ENCODE measurements at regions not wholly inside any gene's neighbourhood (a gene's known extent, or its start where the extent isn't known, plus 50 kb on each side); places are given as distances from the start of the nearest gene placed in this dataset.
"Not testable (repeated sequence)": the region's sequence is repeated elsewhere in the genome, so short reads cannot be mapped to it uniquely, and the experiment has no call there.

DNA sequence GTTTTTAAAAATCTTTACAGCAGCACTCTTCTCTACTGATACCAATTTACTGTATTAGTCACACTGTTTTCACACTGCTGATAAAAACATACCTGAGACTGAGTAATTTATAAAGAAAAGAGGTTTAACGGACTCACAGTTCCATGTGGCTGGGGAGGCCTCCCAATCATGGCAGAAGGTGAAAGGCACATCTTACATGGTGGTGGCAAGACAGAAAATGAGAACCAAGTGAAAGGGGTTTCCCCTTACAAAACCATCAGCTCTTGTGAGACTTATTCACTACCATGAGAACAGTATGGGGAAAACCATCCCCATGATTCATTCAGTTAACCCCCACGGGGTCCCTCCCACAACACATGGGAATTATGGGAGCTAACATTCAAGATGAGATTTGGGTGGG is 481.9 kb upstream of the TLE4 start:
- DNase-seq (ENCODE audit: low spot score), result not testable (repeated sequence)

- DNase-seq (ENCODE audit: low spot score), result not testable (repeated sequence)
These were observed 468.5 kb upstream of the TLE4 start for GRCh38 chr9:79103257-79103656.

- no peak for DNase-seq (ENCODE audit: low spot score)
These were observed 467.5 kb upstream of the TLE4 start for GRCh38 chr9:79104216-79104615.

DNA sequence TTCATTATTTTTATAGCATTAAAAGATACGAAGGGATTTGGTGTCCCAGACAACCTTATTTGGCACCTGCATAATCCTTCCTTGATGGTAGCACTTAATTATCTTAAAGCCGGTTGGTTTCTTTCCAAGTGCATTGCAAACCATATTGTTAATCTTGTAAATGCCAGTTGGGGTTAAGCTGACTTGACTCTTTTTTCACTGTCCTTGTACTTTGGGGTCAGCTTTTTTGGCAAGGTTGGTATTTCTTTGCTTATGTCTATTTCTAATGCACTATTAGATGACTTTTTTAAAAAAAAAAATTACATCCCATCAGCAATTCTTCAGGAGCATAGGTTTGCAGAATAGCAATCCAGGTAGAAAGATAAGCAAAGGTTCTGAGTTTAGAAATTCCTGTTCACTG is 466.8 kb upstream of the TLE4 start:
- DNase-seq (ENCODE audit: low spot score), result no peak

DNA sequence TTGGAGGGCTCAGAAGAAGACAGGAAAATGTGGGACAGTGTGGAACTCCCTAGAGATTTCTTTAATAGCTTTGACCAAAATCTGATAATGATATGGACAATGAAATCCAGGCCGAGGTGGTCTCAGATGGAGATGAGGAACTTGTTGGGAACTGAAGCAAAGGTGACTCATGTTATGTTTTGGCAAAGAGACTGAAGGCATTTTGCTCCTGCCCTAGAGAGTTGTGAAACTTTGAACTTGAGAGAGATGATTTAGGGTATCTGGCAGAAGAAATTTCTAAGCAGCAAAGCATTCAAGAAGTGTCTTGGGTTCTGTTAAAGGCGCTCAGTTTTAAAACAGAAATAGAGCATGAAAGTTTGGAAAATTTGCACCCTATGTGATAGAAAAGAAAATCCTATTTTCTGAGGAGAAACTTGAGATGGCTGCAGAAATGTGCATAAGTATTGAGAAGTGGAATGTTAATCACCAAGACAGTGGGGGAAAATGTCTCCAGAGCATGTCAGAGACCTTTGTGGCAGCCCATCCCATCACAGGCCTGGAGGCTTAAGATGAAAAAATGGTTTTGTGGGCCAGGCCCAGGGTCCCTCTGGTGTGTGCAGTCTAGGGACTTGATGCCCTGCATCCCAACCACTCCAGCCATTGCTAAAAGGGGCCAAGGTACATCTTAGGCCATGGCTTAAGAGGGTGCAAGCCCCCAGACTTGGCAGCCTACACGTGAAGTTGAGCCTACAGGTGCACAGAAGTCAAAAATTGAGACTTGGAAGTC is 463.7 kb upstream of the TLE4 start:
- DNase-seq (ENCODE audit: low spot score), result no peak

DNA sequence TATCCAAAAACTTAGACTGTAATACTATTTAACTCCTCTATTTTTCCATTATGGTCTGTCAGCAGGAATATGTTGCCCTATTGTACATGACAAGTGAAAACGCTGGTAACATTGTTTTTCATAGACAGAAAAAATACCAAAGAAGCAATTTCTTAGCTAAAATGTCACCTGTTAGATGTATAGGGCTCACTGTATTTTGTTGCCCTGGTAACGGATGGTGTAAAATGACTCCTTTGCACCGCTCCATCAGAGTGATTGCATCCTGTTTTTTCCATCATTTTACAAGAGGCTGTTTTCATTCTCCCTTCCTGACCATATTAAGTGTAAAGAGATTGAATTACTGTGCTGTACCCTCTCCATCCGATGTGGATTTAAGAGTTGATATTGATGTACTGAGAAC is 460.1 kb upstream of the TLE4 start:
- DNase-seq (ENCODE audit: low spot score), result no peak

GRCh38 chr9:79115176-79115575 is 456.6 kb upstream of the TLE4 start:
- no peak for DNase-seq (ENCODE audit: low spot score)

DNA sequence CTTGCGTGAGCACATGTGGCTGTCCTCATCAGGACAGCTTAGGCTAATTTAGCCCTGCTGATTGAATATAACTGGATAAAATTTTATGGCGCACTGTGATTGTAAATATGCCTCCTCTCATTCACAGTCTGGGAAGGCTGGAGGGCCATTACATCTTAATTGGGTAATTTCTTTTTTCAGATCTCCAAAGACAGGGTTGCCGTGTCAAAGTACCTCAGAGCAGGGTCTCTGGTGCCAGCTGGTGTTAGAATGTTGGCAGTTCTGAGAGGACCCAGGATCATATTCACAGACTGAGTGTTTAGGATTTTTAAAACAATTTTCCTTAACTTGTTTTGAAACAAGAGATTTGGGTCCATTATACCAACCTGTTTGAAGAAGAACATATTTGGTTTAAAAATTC is 455.7 kb upstream of the TLE4 start:
- no peak for DNase-seq (ENCODE audit: low spot score)

DNA sequence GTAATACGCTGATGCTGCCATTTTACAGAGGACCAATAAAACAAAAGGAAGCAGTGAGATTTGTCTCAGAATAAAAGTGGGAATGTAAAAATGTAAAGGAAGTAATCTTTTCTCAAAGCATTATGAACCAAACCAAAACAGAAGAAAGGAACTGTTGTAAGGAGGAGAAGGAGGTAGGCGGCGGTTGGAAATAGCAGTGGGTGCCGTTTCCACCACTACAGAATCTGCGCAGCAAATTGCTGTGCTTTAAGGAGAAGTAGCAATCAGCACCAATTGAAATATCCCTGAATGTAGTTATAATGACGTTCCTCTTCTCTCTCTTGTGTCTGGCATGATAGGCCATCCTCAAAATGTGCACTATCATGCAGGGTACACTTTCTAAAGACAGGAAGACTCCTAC is 455.1 kb upstream of the TLE4 start:
- DNase-seq (ENCODE audit: low spot score), result no peak

GRCh38 chr9:79120533-79120932 is 451.2 kb upstream of the TLE4 start:
- no peak for DNase-seq (ENCODE audit: low spot score)

DNA sequence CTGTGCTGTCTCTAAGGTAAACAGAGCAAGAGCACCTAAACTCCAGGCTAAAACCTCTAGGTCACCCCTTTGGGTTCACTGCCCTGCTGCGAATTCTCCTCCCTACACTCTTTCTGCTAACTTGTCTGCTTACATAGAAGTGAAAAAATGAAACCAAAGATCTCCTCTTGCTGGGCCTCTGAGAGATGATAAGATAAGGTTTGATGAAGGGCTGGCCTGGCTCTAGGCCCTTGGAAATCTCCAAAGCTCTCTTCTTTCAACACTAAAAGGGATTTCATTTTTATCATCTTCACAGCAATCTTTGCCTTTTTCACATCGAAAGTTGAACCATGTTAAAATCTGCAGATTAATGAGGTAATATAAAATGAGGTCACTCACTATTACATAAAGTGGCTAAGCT is 450.8 kb upstream of the TLE4 start:
- no peak for DNase-seq (ENCODE audit: low spot score)

- no peak for DNase-seq (ENCODE audit: low spot score)
These were observed 448.4 kb upstream of the TLE4 start for GRCh38 chr9:79123415-79123814.

GRCh38 chr9:79127661-79128060 is 444.1 kb upstream of the TLE4 start:
- DNase-seq (ENCODE audit: low spot score), result no peak

DNA sequence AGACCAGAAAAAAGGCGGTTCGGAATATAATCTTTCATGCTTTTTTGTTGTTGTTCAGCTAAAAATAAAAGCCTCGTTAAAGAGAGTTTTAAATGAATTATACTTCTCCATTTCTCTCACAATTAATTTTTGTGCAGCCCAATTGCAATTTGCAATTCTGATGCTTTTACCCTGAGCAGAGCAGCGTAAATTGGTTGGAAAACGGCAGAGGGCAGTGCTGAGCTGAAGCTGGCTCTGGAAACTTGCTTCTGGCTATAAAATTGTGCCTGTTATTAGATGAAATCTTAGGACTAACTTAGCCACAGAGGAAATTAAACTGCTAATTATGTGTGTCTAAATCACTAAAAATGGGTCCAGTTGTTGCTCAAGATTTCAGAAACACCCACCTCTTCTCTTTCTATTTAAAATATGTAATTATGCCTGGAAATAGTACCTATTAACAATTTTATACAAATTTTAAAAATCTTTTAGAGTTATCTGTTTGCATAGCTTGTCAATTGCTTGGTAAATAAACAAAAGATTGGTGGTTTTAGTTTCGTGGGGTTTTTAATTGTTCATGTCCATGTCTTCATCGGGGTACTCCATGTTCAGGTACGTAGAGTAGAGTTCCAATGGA is 441.8 kb upstream of the TLE4 start:
- DNase-seq (ENCODE audit: low spot score), result no peak

DNA sequence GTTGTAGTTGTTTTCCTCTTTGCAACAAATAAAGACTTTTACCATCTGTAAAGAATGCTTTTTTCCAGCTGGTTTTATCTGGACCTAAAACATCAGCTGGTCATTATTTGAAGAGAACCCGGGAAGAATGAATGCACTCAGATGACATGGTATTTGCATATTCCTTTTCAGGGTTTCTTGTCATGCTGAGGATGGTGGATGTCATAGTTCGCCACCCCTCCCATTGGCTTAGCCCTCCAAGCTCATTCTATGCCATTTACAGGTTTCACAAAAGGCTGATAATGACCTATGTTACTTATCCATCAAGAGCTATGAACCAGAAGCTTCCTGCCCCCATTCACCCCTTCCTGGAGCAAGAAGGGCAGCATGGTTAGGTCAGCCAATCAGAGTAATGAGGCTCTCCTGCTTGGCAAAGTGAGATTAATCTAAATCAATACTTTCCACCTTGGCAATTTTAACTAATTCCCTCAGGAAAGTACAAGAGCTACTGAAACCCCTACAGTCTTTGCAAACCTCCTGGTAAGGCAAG is 440.5 kb upstream of the TLE4 start:
- DNase-seq (ENCODE audit: low spot score), result no peak

DNA sequence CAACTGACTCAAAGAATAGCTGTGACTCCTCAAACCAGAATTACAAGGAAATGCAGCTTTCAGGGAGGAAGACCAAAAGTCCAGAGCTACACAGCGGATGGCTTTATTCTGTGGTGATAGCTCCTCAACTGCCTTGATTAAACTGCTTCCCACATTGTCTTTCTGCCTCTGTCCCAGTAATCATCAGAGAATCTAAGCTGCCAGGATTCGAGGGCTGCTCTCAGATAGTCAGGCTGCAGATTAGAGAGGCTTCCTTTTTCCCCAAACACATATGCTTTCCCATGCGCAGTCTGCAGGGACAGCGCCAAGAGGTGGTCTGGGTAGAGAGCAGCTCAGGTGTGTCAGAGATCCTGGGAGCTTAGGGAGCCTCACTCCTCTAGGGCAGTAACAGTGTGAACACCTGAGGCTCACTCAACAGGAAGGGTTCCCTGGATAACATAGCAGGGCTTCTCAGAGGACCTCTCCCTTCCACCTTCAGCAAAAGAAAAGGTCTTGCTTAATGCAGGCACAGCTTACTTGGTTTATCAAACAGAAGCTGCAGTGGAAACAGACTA is 439.9 kb upstream of the TLE4 start:
- DNase-seq (ENCODE audit: low spot score), result no peak

- DNase-seq (ENCODE audit: low spot score), result no peak
These were observed 437.1 kb upstream of the TLE4 start for GRCh38 chr9:79134654-79135053.

DNA sequence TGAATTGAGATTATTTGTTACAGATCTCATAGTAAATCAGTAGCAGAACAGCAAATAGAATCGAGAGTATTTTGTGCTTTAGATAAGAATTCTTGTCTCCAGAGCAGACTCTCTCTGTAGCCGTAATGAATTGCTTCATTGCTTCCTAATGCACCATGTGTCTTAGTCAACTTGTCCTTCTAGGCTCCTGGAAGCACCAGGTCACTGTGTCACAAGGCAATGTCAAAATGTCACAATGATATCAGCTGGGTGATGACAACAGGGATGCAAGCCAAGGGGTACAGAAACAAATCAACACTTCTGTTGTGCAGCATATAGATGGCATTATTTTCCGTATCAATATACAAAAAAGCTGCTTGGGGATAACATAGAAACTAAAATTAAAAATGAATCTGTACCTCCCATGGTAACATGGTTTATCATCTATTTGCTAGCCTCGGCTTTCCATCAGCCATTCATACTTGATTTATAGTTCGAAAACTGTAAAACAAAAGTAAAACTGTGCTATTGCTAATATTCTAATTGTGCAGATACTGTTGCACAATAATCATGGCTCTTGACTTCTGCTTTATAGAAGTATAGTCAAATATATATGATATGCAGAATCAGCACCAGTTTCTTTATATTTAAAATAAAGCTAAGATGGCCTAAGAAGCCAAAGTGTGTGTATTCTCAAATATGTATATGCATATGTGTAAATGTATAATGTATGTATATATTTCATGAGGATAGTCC is 435.9 kb upstream of the TLE4 start:
- no peak for DNase-seq (ENCODE audit: low spot score)

GRCh38 chr9:79140751-79141150 is 431.0 kb upstream of the TLE4 start:
- no peak for DNase-seq (ENCODE audit: low spot score)

DNA sequence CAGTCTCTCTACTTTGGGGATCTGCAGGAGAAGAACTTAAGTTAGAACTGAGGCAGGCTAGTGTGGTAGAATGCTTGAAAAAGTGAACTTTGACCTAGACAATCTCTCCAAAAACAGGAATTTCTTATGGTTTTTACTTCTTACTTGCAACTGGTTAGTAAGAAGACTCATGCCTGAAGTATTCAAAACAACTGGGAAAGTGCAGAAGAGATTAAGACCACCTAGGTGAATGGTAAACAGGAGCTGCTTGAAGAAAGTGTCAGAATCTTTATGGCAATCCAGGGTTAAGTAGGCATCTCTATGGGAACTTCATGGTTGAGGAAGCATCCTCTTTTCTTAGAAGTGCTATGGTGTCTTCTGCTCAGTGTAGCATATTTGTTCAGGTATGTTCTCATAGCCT is 428.6 kb upstream of the TLE4 start:
- no peak for DNase-seq (ENCODE audit: low spot score)

DNA sequence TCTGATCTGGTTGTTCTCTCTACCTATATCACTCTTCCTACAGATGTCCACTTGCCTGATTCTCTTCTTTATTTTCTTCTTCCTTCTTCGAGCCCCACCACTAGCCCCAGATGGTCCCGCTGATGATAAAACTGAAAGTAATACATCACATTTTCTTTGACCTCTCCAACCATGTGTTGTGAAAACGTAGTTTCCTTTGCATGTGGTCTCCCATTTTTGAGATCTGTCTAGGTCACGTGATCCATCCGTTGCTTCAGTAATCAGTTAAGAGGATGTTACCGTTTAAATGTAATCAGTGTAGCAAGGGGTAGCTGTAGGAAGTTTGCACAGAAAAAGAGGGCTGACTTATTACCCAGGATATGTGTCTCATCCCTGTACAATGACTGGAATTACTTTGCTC is 426.3 kb upstream of the TLE4 start:
- DNase-seq (ENCODE audit: low spot score), result no peak

DNA sequence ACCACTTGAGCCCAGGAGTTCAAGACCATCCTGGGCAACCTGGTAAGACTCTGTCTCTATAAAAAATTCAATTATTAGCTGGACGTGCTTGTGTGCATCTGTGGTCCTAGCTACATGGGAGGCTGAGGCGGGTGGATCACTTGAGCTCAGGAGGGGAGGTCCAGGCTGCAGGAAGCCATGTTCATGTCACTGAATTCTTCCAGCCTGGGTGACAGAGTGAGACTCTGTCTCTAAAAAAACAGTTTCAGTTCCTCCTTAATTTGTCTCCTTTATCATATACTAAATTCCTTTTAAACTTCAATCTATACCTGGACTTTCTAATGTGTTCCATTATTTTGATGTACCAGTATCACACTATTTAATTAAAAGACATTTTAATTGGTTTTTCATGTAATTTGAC is 422.2 kb upstream of the TLE4 start:
- DNase-seq (ENCODE audit: low spot score), result no peak

GRCh38 chr9:79151791-79152190 is 420.0 kb upstream of the TLE4 start:
- DNase-seq (ENCODE audit: low spot score), result no peak

All from left forelimb (tissue), 1 donor.